ENCODE measurements at regions not wholly inside any gene's neighbourhood (a gene's known extent, or its start where the extent isn't known, plus 50 kb on each side); places are given as distances from the start of the nearest gene placed in this dataset.

- H3K9me3 ChIP-seq (ENCODE audit: control insufficient read depth, low read length): no peaks in the 10 kb centered on the region
- no peak overlapping the region for H3K27ac ChIP-seq (ENCODE audit: insufficient read depth, low read depth, low read length, poor library complexity, severe bottlenecking)
- no peaks in the 10 kb centered on the region for H3K36me3 ChIP-seq (ENCODE audit: control insufficient read depth, insufficient read depth, low read length)
- H3K27me3 ChIP-seq (ENCODE audit: control insufficient read depth, insufficient read depth, low read length, poor library complexity, severe bottlenecking): no peaks in the 10 kb centered on the region
- H3K4me1 ChIP-seq (ENCODE audit: control insufficient read depth, insufficient read depth, low read length): no peaks in the 10 kb centered on the region
- H3K4me3 ChIP-seq (ENCODE audit: insufficient read depth, low read depth, low read length): no peak overlapping the region
These were observed 518.7 kb downstream of the PTPRC start for GRCh38 chr1:199157494-199157893.

GRCh38 chr1:199160521-199161318, 521.9 kb downstream of the PTPRC start:
- Histone ChIP-seq H3K4me3 (ENCODE audit: insufficient read depth, low read depth, low read length) (no peak overlapping the region), H3K4me1 (ENCODE audit: control insufficient read depth, insufficient read depth, low read length) (no peaks in the 10 kb centered on the region), H3K27me3 (ENCODE audit: control insufficient read depth, insufficient read depth, low read length, poor library complexity, severe bottlenecking) (no peaks in the 10 kb centered on the region), H3K36me3 (ENCODE audit: control insufficient read depth, insufficient read depth, low read length) (no peaks in the 10 kb centered on the region), H3K27ac (ENCODE audit: insufficient read depth, low read depth, low read length, poor library complexity, severe bottlenecking) (no peak overlapping the region), H3K9me3 (ENCODE audit: control insufficient read depth, low read length) (no peaks in the 10 kb centered on the region)
- WGBS, 2 experiments: 100% methylated on average over 1 of the region's 1 CpG; no CpG with 5 or more reads in 1 of the 2 experiments

- Histone ChIP-seq H3K27ac (ENCODE audit: insufficient read depth, low read depth, low read length, poor library complexity, severe bottlenecking) (no peak overlapping the region), H3K4me1 (ENCODE audit: control insufficient read depth, insufficient read depth, low read length) (no peaks in the 10 kb centered on the region), H3K4me3 (ENCODE audit: insufficient read depth, low read depth, low read length) (no peak overlapping the region), H3K9me3 (ENCODE audit: control insufficient read depth, low read length) (no peaks in the 10 kb centered on the region), H3K36me3 (ENCODE audit: control insufficient read depth, insufficient read depth, low read length) (no peaks in the 10 kb centered on the region), H3K27me3 (ENCODE audit: control insufficient read depth, insufficient read depth, low read length, poor library complexity, severe bottlenecking) (no peaks in the 10 kb centered on the region)
These were observed 522.5 kb downstream of the PTPRC start for GRCh38 chr1:199161319-199161680.

- H3K4me1 ChIP-seq (ENCODE audit: control insufficient read depth, insufficient read depth, low read length): no peaks in the 10 kb centered on the region
- WGBS, 2 experiments: 77 to 92% methylated on average over 2 to 3 of the region's 3 CpGs
These were observed 523.0 kb downstream of the PTPRC start for GRCh38 chr1:199161766-199162303.

GRCh38 chr1:199163267-199163666, 524.4 kb downstream of the PTPRC start:
- no peak overlapping the region for H3K4me3 ChIP-seq (ENCODE audit: insufficient read depth, low read depth, low read length)
- no peaks in the 10 kb centered on the region for H3K4me1 ChIP-seq (ENCODE audit: control insufficient read depth, insufficient read depth, low read length)
- WGBS, 2 experiments: 89 to 96% methylated on average over 3 to 4 of the region's 4 CpGs
- H3K27me3 ChIP-seq (ENCODE audit: control insufficient read depth, insufficient read depth, low read length, poor library complexity, severe bottlenecking): no peaks in the 10 kb centered on the region
- H3K27ac ChIP-seq (ENCODE audit: insufficient read depth, low read depth, low read length, poor library complexity, severe bottlenecking): no peak overlapping the region
- H3K9me3 ChIP-seq (ENCODE audit: control insufficient read depth, low read length): no peaks in the 10 kb centered on the region
- H3K36me3 ChIP-seq (ENCODE audit: control insufficient read depth, insufficient read depth, low read length): no peaks in the 10 kb centered on the region

More at GRCh38 chr1:199161766-199162303, 523.0 kb downstream of the PTPRC start:
- no peak overlapping the region for H3K27ac ChIP-seq (ENCODE audit: insufficient read depth, low read depth, low read length, poor library complexity, severe bottlenecking)
- H3K9me3 ChIP-seq (ENCODE audit: control insufficient read depth, low read length): no peaks in the 10 kb centered on the region
- H3K27me3 ChIP-seq (ENCODE audit: control insufficient read depth, insufficient read depth, low read length, poor library complexity, severe bottlenecking): no peaks in the 10 kb centered on the region
- H3K4me3 ChIP-seq (ENCODE audit: insufficient read depth, low read depth, low read length): no peak overlapping the region
- no peaks in the 10 kb centered on the region for H3K36me3 ChIP-seq (ENCODE audit: control insufficient read depth, insufficient read depth, low read length)

- Histone ChIP-seq H3K36me3 (ENCODE audit: control insufficient read depth, insufficient read depth, low read length) (no peaks in the 10 kb centered on the region), H3K4me3 (ENCODE audit: insufficient read depth, low read depth, low read length) (no peak overlapping the region), H3K27ac (ENCODE audit: insufficient read depth, low read depth, low read length, poor library complexity, severe bottlenecking) (no peak overlapping the region), H3K4me1 (ENCODE audit: control insufficient read depth, insufficient read depth, low read length) (no peaks in the 10 kb centered on the region), H3K9me3 (ENCODE audit: control insufficient read depth, low read length) (no peaks in the 10 kb centered on the region), H3K27me3 (ENCODE audit: control insufficient read depth, insufficient read depth, low read length, poor library complexity, severe bottlenecking) (no peaks in the 10 kb centered on the region)
- WGBS, 2 experiments: 100% methylated on average over 1 of the region's 1 CpG
These were observed 524.8 kb downstream of the PTPRC start for GRCh38 chr1:199163670-199164069.

- H3K4me3 ChIP-seq (ENCODE audit: insufficient read depth, low read depth, low read length): no peak overlapping the region
- H3K4me1 ChIP-seq (ENCODE audit: control insufficient read depth, insufficient read depth, low read length): no peaks in the 10 kb centered on the region
- no peak overlapping the region for H3K27ac ChIP-seq (ENCODE audit: insufficient read depth, low read depth, low read length, poor library complexity, severe bottlenecking)
- no peaks in the 10 kb centered on the region for H3K27me3 ChIP-seq (ENCODE audit: control insufficient read depth, insufficient read depth, low read length, poor library complexity, severe bottlenecking)
- H3K36me3 ChIP-seq (ENCODE audit: control insufficient read depth, insufficient read depth, low read length): no peaks in the 10 kb centered on the region
- WGBS, 2 experiments: 90 to 93% methylated on average over 2 of the region's 3 CpGs
- H3K9me3 ChIP-seq (ENCODE audit: control insufficient read depth, low read length): no peaks in the 10 kb centered on the region
These were observed 528.6 kb downstream of the PTPRC start for GRCh38 chr1:199167460-199167859.

GRCh38 chr1:199168888-199169585, 530.2 kb downstream of the PTPRC start:
- 94% methylated on average over 2 of the region's 2 CpGs for WGBS, 2 experiments
- Histone ChIP-seq H3K4me3 (ENCODE audit: insufficient read depth, low read depth, low read length) (no peak overlapping the region), H3K9me3 (ENCODE audit: control insufficient read depth, low read length) (no peaks in the 10 kb centered on the region), H3K27me3 (ENCODE audit: control insufficient read depth, insufficient read depth, low read length, poor library complexity, severe bottlenecking) (no peaks in the 10 kb centered on the region), H3K4me1 (ENCODE audit: control insufficient read depth, insufficient read depth, low read length) (no peaks in the 10 kb centered on the region), H3K36me3 (ENCODE audit: control insufficient read depth, insufficient read depth, low read length) (no peaks in the 10 kb centered on the region), H3K27ac (ENCODE audit: insufficient read depth, low read depth, low read length, poor library complexity, severe bottlenecking) (no peak overlapping the region)

GRCh38 chr1:199170711-199171110, 531.9 kb downstream of the PTPRC start:
- WGBS, 2 experiments: 94 to 96% methylated on average over 3 of the region's 3 CpGs
- H3K9me3 ChIP-seq (ENCODE audit: control insufficient read depth, low read length): no peaks in the 10 kb centered on the region

More at GRCh38 chr1:199170711-199171110, 531.9 kb downstream of the PTPRC start:
- Histone ChIP-seq H3K27me3 (ENCODE audit: control insufficient read depth, insufficient read depth, low read length, poor library complexity, severe bottlenecking) (no peaks in the 10 kb centered on the region), H3K36me3 (ENCODE audit: control insufficient read depth, insufficient read depth, low read length) (no peaks in the 10 kb centered on the region), H3K27ac (ENCODE audit: insufficient read depth, low read depth, low read length, poor library complexity, severe bottlenecking) (no peak overlapping the region), H3K4me1 (ENCODE audit: control insufficient read depth, insufficient read depth, low read length) (no peaks in the 10 kb centered on the region), H3K4me3 (ENCODE audit: insufficient read depth, low read depth, low read length) (no peak overlapping the region)

All from ectodermal cell (in vitro differentiated cells).